HepG2 (cell line): ENCODE measurements at regions not wholly inside any gene's neighbourhood (a gene's known extent, or its start where the extent isn't known, plus 50 kb on each side); places are given as distances from the start of the nearest gene placed in this dataset.
A peak's percentile ranks its signal among the peaks of the same experiment; 100 is the strongest.

Experiments used
- CEBPZ ChIP-seq: IDR thresholded peaks from 2 replicates; pipeline ENCODE4 v1.6.1; 2012; ENCODE audit warnings: low read length, improper control_type of control experiment
- HNF4A ChIP-seq: sonication (generic); formaldehyde crosslinking; IDR thresholded peaks from 2 replicates; pipeline ENCODE4 v1.4.0; 2020; ENCODE audit warnings: missing genetic modification reagents
- ISL2 ChIP-seq: sonication (generic); formaldehyde crosslinking; IDR thresholded peaks from 2 replicates; pipeline ENCODE4 v1.5.0; 2020; ENCODE audit warnings: missing genetic modification reagents
- KAT8 ChIP-seq: IDR thresholded peaks from 2 replicates; pipeline ENCODE4 v1.6.1; 2016; ENCODE audit warnings: missing genetic modification reagents, missing compliant biosample characterization
- PHF8 ChIP-seq: sonication (generic); formaldehyde crosslinking; IDR thresholded peaks from 2 replicates; pipeline ENCODE4 v1.5.0; 2020; ENCODE audit warnings: missing genetic modification reagents
- RAD21 ChIP-seq: fragments of 450-650 bp; formaldehyde crosslinking; IDR thresholded peaks from 2 replicates; pipeline ENCODE4 v1.5.0; 2020; ENCODE audit warnings: mild to moderate bottlenecking
- SMAD1 ChIP-seq: sonication (generic); formaldehyde crosslinking; IDR thresholded peaks from 2 replicates; pipeline ENCODE4 v1.4.0; 2020; ENCODE audit warnings: missing genetic modification reagents, low read depth, mild to moderate bottlenecking, borderline replicate concordance
- SP4 ChIP-seq: sonication (generic); formaldehyde crosslinking; IDR thresholded peaks from 2 replicates; pipeline ENCODE4 v1.8.1; 2023; ENCODE audit warnings: mild to moderate bottlenecking, missing genetic modification reagents
- TBX2 ChIP-seq: sonication (generic); formaldehyde crosslinking; IDR thresholded peaks from 2 replicates; pipeline ENCODE4 v1.5.0; 2020; ENCODE audit warnings: missing genetic modification reagents, mild to moderate bottlenecking, borderline replicate concordance
- ZBTB33 ChIP-seq: sonication (generic); formaldehyde crosslinking; IDR thresholded peaks from 2 replicates; pipeline ENCODE4 v1.4.0; 2020; ENCODE audit warnings: missing genetic modification reagents
- ZBTB42 ChIP-seq: sonication (generic); formaldehyde crosslinking; IDR thresholded peaks from 2 replicates; pipeline ENCODE4 v1.5.0; 2020; ENCODE audit warnings: mild to moderate bottlenecking, missing genetic modification reagents
- ZFYVE20 ChIP-seq: sonication (generic); formaldehyde crosslinking; IDR thresholded peaks from 2 replicates; pipeline ENCODE4 v1.8.0; 2023; ENCODE audit warnings: low read depth, mild to moderate bottlenecking, moderate library complexity, missing genetic modification reagents, borderline replicate concordance
- ZNF264 ChIP-seq: sonication (generic); formaldehyde crosslinking; IDR thresholded peaks from 2 replicates; pipeline ENCODE4 v1.4.0; 2020; ENCODE audit warnings: missing genetic modification reagents
- ZNF292 ChIP-seq: sonication (generic); formaldehyde crosslinking; IDR thresholded peaks from 2 replicates; pipeline ENCODE4 v1.8.1; 2022; ENCODE audit warnings: mild to moderate bottlenecking, low read depth, missing genetic modification reagents, borderline replicate concordance
- ZNF614 ChIP-seq: IDR thresholded peaks from 2 replicates; pipeline ENCODE4 v1.6.1; 2018; ENCODE audit warnings: missing biosample characterization, missing genetic modification reagents, inconsistent platforms, borderline replicate concordance
- ZNF772 ChIP-seq: sonication (generic); formaldehyde crosslinking; IDR thresholded peaks from 2 replicates; pipeline ENCODE4 v1.5.0; 2020; ENCODE audit warnings: mild to moderate bottlenecking, missing genetic modification reagents
- ZNF776 ChIP-seq: sonication (generic); formaldehyde crosslinking; IDR thresholded peaks from 2 replicates; pipeline ENCODE4 v1.4.0; 2020; ENCODE audit warnings: mild to moderate bottlenecking, missing genetic modification reagents
- TF ChIP-seq, protein P1 (sequence below): sonication (generic); formaldehyde crosslinking; IDR thresholded peaks from 2 replicates; pipeline ENCODE4 v1.5.0; 2020; ENCODE audit warnings: missing genetic modification reagents, mild to moderate bottlenecking, borderline replicate concordance
- TF ChIP-seq, protein P2 (sequence below), 2 experiments: IDR thresholded peaks; 2 replicates each; pipeline ENCODE4 v1.6.1; 2011 to 2012; ENCODE audit warnings: low read length in 2 of 2, borderline replicate concordance in 1 of 2, low read depth in 1 of 2, mild to moderate bottlenecking in 1 of 2, moderate library complexity in 1 of 2

- TF ChIP-seq ZFYVE20 (CRISPR knock-in tag) (no peak), PHF8 (CRISPR knock-in tag) (peak; percentile 46), ISL2 (peak; percentile 40; the same call in 1 of the 2 replicates), SMAD1 (CRISPR knock-in tag) (no peak), ZNF292 (CRISPR knock-in tag) (peak; percentile 66; the same call in 1 of the 2 replicates), ZNF776 (CRISPR knock-in tag) (no peak), ZBTB42 (CRISPR knock-in tag) (peak; percentile 86; the same call in 1 of the 2 replicates), HNF4A (CRISPR knock-in tag) (peak; percentile 46; the same call in 1 of the 2 replicates), CEBPZ (no peak), SP4 (CRISPR knock-in tag) (0 out of 2 replicates have a peak, but pooled peaks have one; percentile 10), ZNF772 (CRISPR knock-in tag) (0 out of 2 replicates have a peak, but pooled peaks have one; percentile 21), ZNF614 (CRISPR knock-in tag) (peak; percentile 73), TBX2 (CRISPR knock-in tag) (peak; percentile 69; the same call in 1 of the 2 replicates), ZNF264 (CRISPR knock-in tag) (peak; percentile 18; the same call in 1 of the 2 replicates), ZBTB33 (CRISPR knock-in tag) (peak; percentile 24; the same call in 1 of the 2 replicates), RAD21 (peak; percentile 52), KAT8 (CRISPR knock-in tag) (no peak)
- TF ChIP-seq, protein P1, sequence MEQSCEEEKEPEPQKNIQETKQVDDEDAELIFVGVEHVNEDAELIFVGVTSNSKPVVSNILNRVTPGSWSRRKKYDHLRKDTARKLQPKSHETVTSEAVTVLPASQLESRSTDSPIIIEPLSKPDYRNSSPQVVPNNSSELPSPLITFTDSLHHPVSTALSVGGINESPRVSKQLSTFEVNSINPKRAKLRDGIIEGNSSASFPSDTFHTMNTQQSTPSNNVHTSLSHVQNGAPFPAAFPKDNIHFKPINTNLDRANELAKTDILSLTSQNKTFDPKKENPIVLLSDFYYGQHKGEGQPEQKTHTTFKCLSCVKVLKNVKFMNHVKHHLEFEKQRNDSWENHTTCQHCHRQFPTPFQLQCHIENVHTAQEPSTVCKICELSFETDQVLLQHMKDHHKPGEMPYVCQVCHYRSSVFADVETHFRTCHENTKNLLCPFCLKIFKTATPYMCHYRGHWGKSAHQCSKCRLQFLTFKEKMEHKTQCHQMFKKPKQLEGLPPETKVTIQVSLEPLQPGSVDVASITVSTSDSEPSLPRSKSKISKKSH (CRISPR knock-in tag), result no peak
- TF ChIP-seq, protein P2, sequence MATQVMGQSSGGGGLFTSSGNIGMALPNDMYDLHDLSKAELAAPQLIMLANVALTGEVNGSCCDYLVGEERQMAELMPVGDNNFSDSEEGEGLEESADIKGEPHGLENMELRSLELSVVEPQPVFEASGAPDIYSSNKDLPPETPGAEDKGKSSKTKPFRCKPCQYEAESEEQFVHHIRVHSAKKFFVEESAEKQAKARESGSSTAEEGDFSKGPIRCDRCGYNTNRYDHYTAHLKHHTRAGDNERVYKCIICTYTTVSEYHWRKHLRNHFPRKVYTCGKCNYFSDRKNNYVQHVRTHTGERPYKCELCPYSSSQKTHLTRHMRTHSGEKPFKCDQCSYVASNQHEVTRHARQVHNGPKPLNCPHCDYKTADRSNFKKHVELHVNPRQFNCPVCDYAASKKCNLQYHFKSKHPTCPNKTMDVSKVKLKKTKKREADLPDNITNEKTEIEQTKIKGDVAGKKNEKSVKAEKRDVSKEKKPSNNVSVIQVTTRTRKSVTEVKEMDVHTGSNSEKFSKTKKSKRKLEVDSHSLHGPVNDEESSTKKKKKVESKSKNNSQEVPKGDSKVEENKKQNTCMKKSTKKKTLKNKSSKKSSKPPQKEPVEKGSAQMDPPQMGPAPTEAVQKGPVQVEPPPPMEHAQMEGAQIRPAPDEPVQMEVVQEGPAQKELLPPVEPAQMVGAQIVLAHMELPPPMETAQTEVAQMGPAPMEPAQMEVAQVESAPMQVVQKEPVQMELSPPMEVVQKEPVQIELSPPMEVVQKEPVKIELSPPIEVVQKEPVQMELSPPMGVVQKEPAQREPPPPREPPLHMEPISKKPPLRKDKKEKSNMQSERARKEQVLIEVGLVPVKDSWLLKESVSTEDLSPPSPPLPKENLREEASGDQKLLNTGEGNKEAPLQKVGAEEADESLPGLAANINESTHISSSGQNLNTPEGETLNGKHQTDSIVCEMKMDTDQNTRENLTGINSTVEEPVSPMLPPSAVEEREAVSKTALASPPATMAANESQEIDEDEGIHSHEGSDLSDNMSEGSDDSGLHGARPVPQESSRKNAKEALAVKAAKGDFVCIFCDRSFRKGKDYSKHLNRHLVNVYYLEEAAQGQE (IDR thresholded peaks at IDR 0.05; ENCODE audit: borderline replicate concordance in 1 of 2, low read depth in 1 of 2, low read length in 2 of 2), result 0 out of 4 replicates have a peak, but pooled peaks of 1 of the 2 experiments have one; percentile 20
Measured at GRCh38 chr13:33610438-33611120, 207.4 kb upstream of the RFC3 start (continued).
